Nephron progenitor cell (in vitro differentiated cells): ENCODE measurements at regions not wholly inside any gene's neighbourhood (a gene's known extent, or its start where the extent isn't known, plus 50 kb on each side); places are given as distances from the start of the nearest gene placed in this dataset.

ENCODE experiments used
- DNase-seq: peaks from one replicate; pipeline ENCODE4 v3.0.0; 2021
- H3K27ac Mint-ChIP-seq: 2 replicates; pipeline ENCODE4 v1.8.0; 2021; ENCODE audit warnings: mild to moderate bottlenecking, moderate library complexity, mixed read lengths
- H3K27me3 Mint-ChIP-seq: 2 replicates; pipeline ENCODE4 v1.8.0; 2021; ENCODE audit warnings: mild to moderate bottlenecking, low read depth, mixed read lengths; ENCODE audit not compliant: poor library complexity
- H3K36me3 Mint-ChIP-seq: 2 replicates; pipeline ENCODE4 v1.8.0; 2021; ENCODE audit warnings: low read depth, mixed read lengths
- H3K4me1 Mint-ChIP-seq: 2 replicates; pipeline ENCODE4 v1.8.0; 2021; ENCODE audit warnings: mixed read lengths
- H3K4me3 Mint-ChIP-seq: 2 replicates; pipeline ENCODE4 v1.8.0; 2021; ENCODE audit warnings: mild to moderate bottlenecking, moderate library complexity, mixed read lengths
- H3K9me3 Mint-ChIP-seq: 2 replicates; pipeline ENCODE4 v1.8.0; 2021; ENCODE audit warnings: mild to moderate bottlenecking, moderate library complexity, mixed read lengths
- TF ChIP-seq, protein P1 (sequence below): fragments of 200-600 bp; sonication (generic); IDR thresholded peaks from 2 replicates; pipeline ENCODE4 v1.5.0; 2021; ENCODE audit warnings: antibody characterized with exemption

DNA sequence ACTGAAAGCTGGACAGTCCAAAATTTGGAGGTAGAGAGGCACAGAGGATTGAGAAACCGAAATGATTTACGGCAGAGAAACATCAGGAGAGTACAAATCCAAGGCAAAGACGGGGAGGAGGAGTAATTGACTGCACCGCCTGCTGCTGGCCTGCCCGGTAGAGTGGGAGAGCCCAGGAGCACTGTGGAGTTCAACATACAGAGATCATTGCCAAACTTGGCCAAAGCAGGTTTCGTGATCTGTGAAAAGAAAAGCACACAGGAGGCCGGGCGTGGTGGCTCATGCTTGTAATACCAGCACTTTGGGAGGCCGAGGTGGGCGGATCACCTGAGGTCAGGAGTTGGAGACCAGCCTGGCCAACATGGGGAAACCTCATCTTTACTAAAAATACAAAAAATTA is 306.0 kb upstream of the PFKP start:
- TF ChIP-seq, protein P1, sequence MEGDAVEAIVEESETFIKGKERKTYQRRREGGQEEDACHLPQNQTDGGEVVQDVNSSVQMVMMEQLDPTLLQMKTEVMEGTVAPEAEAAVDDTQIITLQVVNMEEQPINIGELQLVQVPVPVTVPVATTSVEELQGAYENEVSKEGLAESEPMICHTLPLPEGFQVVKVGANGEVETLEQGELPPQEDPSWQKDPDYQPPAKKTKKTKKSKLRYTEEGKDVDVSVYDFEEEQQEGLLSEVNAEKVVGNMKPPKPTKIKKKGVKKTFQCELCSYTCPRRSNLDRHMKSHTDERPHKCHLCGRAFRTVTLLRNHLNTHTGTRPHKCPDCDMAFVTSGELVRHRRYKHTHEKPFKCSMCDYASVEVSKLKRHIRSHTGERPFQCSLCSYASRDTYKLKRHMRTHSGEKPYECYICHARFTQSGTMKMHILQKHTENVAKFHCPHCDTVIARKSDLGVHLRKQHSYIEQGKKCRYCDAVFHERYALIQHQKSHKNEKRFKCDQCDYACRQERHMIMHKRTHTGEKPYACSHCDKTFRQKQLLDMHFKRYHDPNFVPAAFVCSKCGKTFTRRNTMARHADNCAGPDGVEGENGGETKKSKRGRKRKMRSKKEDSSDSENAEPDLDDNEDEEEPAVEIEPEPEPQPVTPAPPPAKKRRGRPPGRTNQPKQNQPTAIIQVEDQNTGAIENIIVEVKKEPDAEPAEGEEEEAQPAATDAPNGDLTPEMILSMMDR: no peak
- Mint-ChIP-seq H3K4me3 (no peak overlapping the region), H3K36me3 (no peaks in the 10 kb centered on the region), H3K27me3 (peaks cover 19% of the 10 kb centered on the region), H3K27ac (peak overlapping the region; percentile 20), H3K4me1 (peaks cover 9% of the 10 kb centered on the region), H3K9me3 (peaks cover 9% of the 10 kb centered on the region)
- DNase-seq: no peak

DNA sequence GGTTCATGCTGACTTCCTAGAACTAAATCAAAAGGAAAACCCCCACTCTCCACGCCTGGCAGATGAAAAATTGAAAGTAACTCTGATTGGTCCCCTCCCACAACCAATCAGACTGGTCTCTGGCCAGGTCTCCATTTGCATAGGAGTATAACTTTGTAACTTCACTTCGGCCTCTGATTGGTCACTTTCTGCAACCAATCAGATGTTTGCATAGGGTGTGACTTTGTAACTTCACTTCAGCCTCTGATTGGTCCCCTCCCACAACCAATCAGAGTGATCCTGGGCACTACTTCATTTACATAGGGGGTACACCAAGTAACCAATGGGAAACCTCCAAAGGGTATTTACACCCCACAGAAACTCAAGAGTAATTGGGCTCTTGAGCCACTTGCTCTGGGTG is 306.6 kb upstream of the PFKP start:
- no peak overlapping the region for H3K4me3 Mint-ChIP-seq
- no peak for DNase-seq
- TF ChIP-seq, protein P1: no peak
- H3K9me3 Mint-ChIP-seq: peaks cover 9% of the 10 kb centered on the region
- H3K27ac Mint-ChIP-seq: no peak overlapping the region
- peaks cover 15% of the 10 kb centered on the region for H3K27me3 Mint-ChIP-seq
- H3K4me1 Mint-ChIP-seq: peaks cover 5% of the 10 kb centered on the region
- no peaks in the 10 kb centered on the region for H3K36me3 Mint-ChIP-seq

DNA sequence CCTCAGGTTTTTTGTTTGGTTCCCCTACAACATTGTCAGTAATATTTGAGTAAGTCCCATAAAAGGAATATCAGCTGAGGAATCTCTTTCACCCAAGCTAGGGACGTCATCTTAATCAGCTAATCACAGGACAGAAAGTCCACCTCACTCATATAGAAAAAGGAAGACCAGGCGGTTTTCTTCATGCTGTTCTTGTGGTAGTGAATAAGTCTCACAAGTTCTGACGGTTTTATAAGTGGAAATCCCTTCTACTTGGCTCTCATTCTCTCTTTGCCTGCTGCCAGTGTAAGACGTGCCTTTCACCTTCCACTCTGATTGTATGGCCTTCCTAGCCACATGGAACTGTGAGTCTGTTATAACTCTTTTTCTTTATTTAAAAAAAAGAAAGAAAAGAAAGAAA is 308.1 kb upstream of the PFKP start:
- Mint-ChIP-seq H3K27me3 (peaks cover 16% of the 10 kb centered on the region), H3K4me3 (no peak overlapping the region), H3K9me3 (peaks cover 9% of the 10 kb centered on the region), H3K27ac (no peak overlapping the region), H3K36me3 (no peaks in the 10 kb centered on the region), H3K4me1 (peaks cover 5% of the 10 kb centered on the region)
- no peak for DNase-seq
- TF ChIP-seq, protein P1: no peak

DNA sequence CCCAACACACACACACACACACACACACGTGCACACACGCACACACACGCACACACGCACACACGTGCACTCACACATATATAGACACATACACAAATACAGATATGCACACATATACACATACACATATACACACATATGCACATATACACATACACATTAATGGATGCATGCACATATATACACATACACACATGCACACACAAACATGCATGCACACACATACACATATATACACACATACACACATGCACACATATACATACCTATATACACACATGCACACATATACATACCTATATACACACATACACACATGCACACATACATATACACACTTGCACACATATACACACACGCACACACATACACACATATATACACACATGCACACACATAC is 312.4 kb upstream of the PFKP start:
- TF ChIP-seq, protein P1: no peak
- Mint-ChIP-seq H3K9me3 (no peaks in the 10 kb centered on the region), H3K4me3 (no peak overlapping the region), H3K27me3 (peaks cover 13% of the 10 kb centered on the region), H3K36me3 (no peaks in the 10 kb centered on the region), H3K27ac (no peak overlapping the region), H3K4me1 (peaks cover 8% of the 10 kb centered on the region)
- DNase-seq: no peak

DNA sequence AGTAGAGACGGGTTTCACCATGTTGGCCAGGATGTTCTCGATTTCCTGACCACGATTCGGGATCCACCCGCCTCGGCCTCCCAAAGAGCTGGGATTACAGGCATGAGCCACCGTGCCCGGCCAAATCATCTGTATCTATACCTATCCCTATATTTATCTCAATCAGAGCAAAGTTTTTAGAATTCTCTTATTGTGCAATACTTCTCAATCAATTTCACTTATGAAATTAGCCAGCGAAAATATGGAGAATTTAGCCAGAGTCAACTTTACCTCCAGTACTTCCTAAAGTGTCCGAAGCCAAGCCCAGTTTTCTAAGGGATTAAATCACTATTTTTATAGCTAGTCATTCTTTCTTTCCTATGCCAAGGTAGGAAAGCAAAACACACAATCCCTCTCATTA is 319.1 kb upstream of the PFKP start:
- no peak overlapping the region for H3K4me3 Mint-ChIP-seq
- TF ChIP-seq, protein P1: no peak
- no peaks in the 10 kb centered on the region for H3K36me3 Mint-ChIP-seq
- H3K9me3 Mint-ChIP-seq: no peaks in the 10 kb centered on the region
- no peak overlapping the region for H3K27ac Mint-ChIP-seq
- DNase-seq: no peak
- H3K4me1 Mint-ChIP-seq: peaks cover 13% of the 10 kb centered on the region
- peaks cover 15% of the 10 kb centered on the region for H3K27me3 Mint-ChIP-seq

DNA sequence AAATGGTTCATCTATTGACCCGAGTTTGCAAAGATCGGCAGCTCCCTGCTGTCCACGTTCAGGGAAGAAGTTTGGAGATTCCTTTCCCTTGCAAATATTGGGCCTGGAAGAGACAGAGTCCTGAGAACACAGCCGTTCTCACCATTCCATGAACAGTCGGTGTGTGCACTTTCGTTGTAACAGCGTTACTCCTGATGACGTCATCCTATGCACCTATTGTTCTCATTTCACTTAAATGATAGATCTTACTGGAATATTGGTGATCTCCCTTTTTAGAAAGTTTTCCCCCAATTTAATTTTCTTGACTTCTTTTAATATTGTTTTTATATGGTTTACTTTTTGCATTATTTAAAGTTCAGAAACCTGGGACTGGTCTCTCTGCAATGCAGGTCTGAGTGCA is 320.7 kb upstream of the PFKP start:
- Mint-ChIP-seq H3K36me3 (no peaks in the 10 kb centered on the region), H3K9me3 (no peaks in the 10 kb centered on the region), H3K27me3 (peaks cover 12% of the 10 kb centered on the region), H3K4me3 (no peak overlapping the region), H3K27ac (no peak overlapping the region), H3K4me1 (peaks cover 13% of the 10 kb centered on the region)
- DNase-seq: no peak
- TF ChIP-seq, protein P1: no peak
